SU-DHL-6 (cell line): ENCODE measurements at regions not wholly inside any gene's neighbourhood (a gene's known extent, or its start where the extent isn't known, plus 50 kb on each side); places are given as distances from the start of the nearest gene placed in this dataset.

Experiments
- H2AFZ ChIP-seq: fragments of 200-600 bp; sonication (generic); 2 replicates; pipeline ENCODE4 v1.6.1; 2014; ENCODE audit warnings: low read depth, mild to moderate bottlenecking, moderate library complexity, mixed read lengths, antibody characterized with exemption, low read length; ENCODE audit not compliant: severe bottlenecking
- H3F3A ChIP-seq: fragments of 200-600 bp; shearing (Covaris generic); 2 replicates; pipeline ENCODE4 v1.6.0; 2016; ENCODE audit warnings: antibody characterized with exemption, mild to moderate bottlenecking; ENCODE audit not compliant: insufficient read depth
- H3K27ac ChIP-seq: fragments of 200-600 bp; sonication (generic); 2 replicates; pipeline ENCODE4 v1.5.1; 2016; ENCODE audit warnings: low read depth, mild to moderate bottlenecking, low read length, moderate library complexity, mixed read lengths
- H3K27me3 ChIP-seq: fragments of 200-600 bp; sonication (generic), shearing (Covaris generic); 2 replicates; pipeline ENCODE4 v1.6.0; 2014; ENCODE audit warnings: mild to moderate bottlenecking, low read length
- H3K36me3 ChIP-seq: fragments of 200-600 bp; sonication (generic); 2 replicates; pipeline ENCODE4 v1.6.1; 2014; ENCODE audit warnings: mild to moderate bottlenecking, low read length, mixed read lengths
- H3K4me2 ChIP-seq: fragments of 300-600, 200-600 bp; shearing (Covaris generic), sonication (generic); 2 replicates; pipeline ENCODE4 v1.6.0; 2014; ENCODE audit warnings: low read length, low read depth, mild to moderate bottlenecking; ENCODE audit not compliant: poor library complexity, severe bottlenecking
- H3K4me3 ChIP-seq: fragments of 200-600 bp; sonication (generic); 2 replicates; pipeline ENCODE4 v1.5.1; 2014; ENCODE audit warnings: antibody characterized with exemption, low read length, mild to moderate bottlenecking, mixed read lengths; ENCODE audit not compliant: insufficient read depth, poor library complexity, severe bottlenecking
- H3K79me2 ChIP-seq: fragments of 200-600 bp; sonication (generic); 2 replicates; pipeline ENCODE4 v1.6.1; 2014; ENCODE audit warnings: mild to moderate bottlenecking, low read length, moderate library complexity; ENCODE audit not compliant: insufficient read depth
- H3K9ac ChIP-seq: fragments of 200-600 bp; sonication (generic); 2 replicates; pipeline ENCODE4 v1.7.0; 2014; ENCODE audit warnings: mild to moderate bottlenecking, low read length
- H3K9me2 ChIP-seq: fragments of 200-600 bp; sonication (generic); replicated peaks from 2 replicates; pipeline ENCODE4 v1.6.1; 2014; ENCODE audit warnings: low read length; ENCODE audit not compliant: insufficient read depth
- H3K9me3 ChIP-seq: fragments of 200-600 bp; sonication (generic); 2 replicates; pipeline ENCODE4 v1.6.1; 2014; ENCODE audit warnings: low read length, mixed read lengths; ENCODE audit not compliant: insufficient read depth
- H4K20me1 ChIP-seq: fragments of 200-600 bp; sonication (generic); 2 replicates; pipeline ENCODE4 v1.6.1; 2014; ENCODE audit warnings: low read depth, mild to moderate bottlenecking, antibody characterized with exemption, low read length, moderate library complexity, mixed read lengths
- CTCF ChIP-seq: fragments of 200-600 bp; sonication (generic); IDR thresholded peaks from one replicate; pipeline ENCODE4 v1.5.1; 2017; ENCODE audit warnings: antibody characterized with exemption, mild to moderate bottlenecking, low read length, moderate library complexity; ENCODE audit not compliant: insufficient read depth, poor library complexity, severe bottlenecking
- EZH2phosphoT487 ChIP-seq: fragments of 200-600 bp; sonication (generic), shearing (Covaris generic); conservative IDR thresholded peaks from 2 replicates; pipeline ENCODE4 v1.6.1; 2018; ENCODE audit warnings: mild to moderate bottlenecking, antibody characterized with exemption, low read length, moderate library complexity, mixed read lengths

DNA sequence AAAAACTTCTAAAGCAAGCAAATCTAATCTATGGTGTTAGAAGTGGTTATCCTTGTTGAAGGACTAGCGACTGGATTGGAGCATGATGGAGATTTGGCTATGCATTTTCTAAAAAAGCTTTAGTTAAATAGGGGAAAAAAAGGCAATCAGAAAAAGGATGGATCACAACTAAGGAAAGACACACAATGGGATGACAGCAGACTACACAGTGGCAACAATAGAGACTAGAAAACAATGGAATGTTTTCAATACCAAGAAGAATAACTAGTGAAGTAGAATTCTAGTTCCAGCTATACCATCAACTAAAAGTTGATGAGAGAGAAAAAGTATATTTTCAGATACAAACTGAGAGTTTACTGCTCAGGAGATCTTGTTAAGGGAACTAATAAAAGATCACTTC, 605.8 kb downstream of the PTPRU start:
- no peak for TF ChIP-seq EZH2phosphoT487
- TF ChIP-seq CTCF = no peak
- no peaks in the 10 kb centered on the region for H3K36me3 ChIP-seq

GRCh38 chr1:29839726-29840125, 603.4 kb downstream of the PTPRU start:
- Histone ChIP-seq H3F3A (no peaks in the 10 kb centered on the region), H3K4me3 (no peak overlapping the region), H3K9ac (no peak overlapping the region), H4K20me1 (no peaks in the 10 kb centered on the region), H2AFZ (no peak overlapping the region), H3K27me3 (0 out of 2 replicates have a peak, but pooled peaks cover 4% of the 10 kb centered on the region), H3K9me2 (no peaks in the 10 kb centered on the region), H3K4me2 (no peak overlapping the region), H3K79me2 (no peaks in the 10 kb centered on the region), H3K27ac (no peak overlapping the region), H3K36me3 (no peaks in the 10 kb centered on the region), H3K9me3 (no peaks in the 10 kb centered on the region; the same call in 1 of the 2 replicates)
- TF ChIP-seq CTCF (no peak), EZH2phosphoT487 (no peak)

More for the DNA sequence above, 605.8 kb downstream of the PTPRU start:
- no peak overlapping the region for H2AFZ ChIP-seq
- H3K9ac ChIP-seq = no peak overlapping the region
- H3K9me3 ChIP-seq = no peaks in the 10 kb centered on the region; the same call in 1 of the 2 replicates
- no peak overlapping the region for H3K27ac ChIP-seq
- H3K4me3 ChIP-seq = no peak overlapping the region
- no peaks in the 10 kb centered on the region for H3K9me2 ChIP-seq
- no peak overlapping the region for H3K4me2 ChIP-seq
- H4K20me1 ChIP-seq = no peaks in the 10 kb centered on the region
- H3K27me3 ChIP-seq = 0 out of 2 replicates have a peak, but pooled peaks cover 4% of the 10 kb centered on the region
- no peaks in the 10 kb centered on the region for H3K79me2 ChIP-seq
- H3F3A ChIP-seq = no peaks in the 10 kb centered on the region

- no peaks in the 10 kb centered on the region for H3K9me2 ChIP-seq
- H2AFZ ChIP-seq = no peak overlapping the region
- H3K9me3 ChIP-seq = no peaks in the 10 kb centered on the region; the same call in 1 of the 2 replicates
- 0 out of 2 replicates have a peak, but pooled peaks cover 4% of the 10 kb centered on the region for H3K27me3 ChIP-seq
- H3K9ac ChIP-seq = no peak overlapping the region
- no peaks in the 10 kb centered on the region for H3K79me2 ChIP-seq
- H4K20me1 ChIP-seq = no peaks in the 10 kb centered on the region
- no peaks in the 10 kb centered on the region for H3K36me3 ChIP-seq
- TF ChIP-seq EZH2phosphoT487 = no peak
- no peak for TF ChIP-seq CTCF
- H3K4me3 ChIP-seq = no peak overlapping the region
- no peak overlapping the region for H3K4me2 ChIP-seq
- no peaks in the 10 kb centered on the region for H3F3A ChIP-seq
- H3K27ac ChIP-seq = no peak overlapping the region
These were observed 602.5 kb downstream of the PTPRU start for GRCh38 chr1:29838738-29839320.
